Left ventricle myocardium inferior (tissue), 1 donor: ENCODE measurements at regions not wholly inside any gene's neighbourhood (a gene's known extent, or its start where the extent isn't known, plus 50 kb on each side); places are given as distances from the start of the nearest gene placed in this dataset.

ENCODE experiments used
- DNase-seq: peaks from one replicate; pipeline ENCODE4 v3.0.0-alpha.2; 2020
- H3K27ac ChIP-seq: fragments of 200-600 bp; replicated peaks from 2 replicates; pipeline ENCODE4 v1.8.0; 2021
- H3K27me3 ChIP-seq: fragments of 200-600 bp; 2 replicates; pipeline ENCODE4 v1.8.0; 2021; ENCODE audit warnings: low read depth
- H3K36me3 ChIP-seq: fragments of 200-600 bp; 2 replicates; pipeline ENCODE4 v1.8.0; 2021
- H3K4me1 ChIP-seq: fragments of 200-600 bp; 2 replicates; pipeline ENCODE4 v1.8.0; 2021
- H3K4me3 ChIP-seq: fragments of 200-600 bp; 2 replicates; pipeline ENCODE4 v1.8.0; 2021; ENCODE audit warnings: mild to moderate bottlenecking, moderate library complexity
- H3K9me3 ChIP-seq: fragments of 200-600 bp; replicated peaks from 2 replicates; pipeline ENCODE4 v1.8.0; 2021
- intact Hi-C: fragments of 100-400 bp; cut with micrococcal nuclease; formaldehyde crosslinking; loops from one replicate; pipeline ENCODE4 v1.11.0; 2022
- TF ChIP-seq, protein P1 (sequence below): fragments of 200-600 bp; IDR thresholded peaks from 2 replicates; pipeline ENCODE4 v1.8.0; 2021; ENCODE audit warnings: antibody characterized with exemption, mild to moderate bottlenecking, borderline replicate concordance
- donor health status: DM: no; HTN: yes; CAD: no; lungs with severe emphysema.

DNA sequence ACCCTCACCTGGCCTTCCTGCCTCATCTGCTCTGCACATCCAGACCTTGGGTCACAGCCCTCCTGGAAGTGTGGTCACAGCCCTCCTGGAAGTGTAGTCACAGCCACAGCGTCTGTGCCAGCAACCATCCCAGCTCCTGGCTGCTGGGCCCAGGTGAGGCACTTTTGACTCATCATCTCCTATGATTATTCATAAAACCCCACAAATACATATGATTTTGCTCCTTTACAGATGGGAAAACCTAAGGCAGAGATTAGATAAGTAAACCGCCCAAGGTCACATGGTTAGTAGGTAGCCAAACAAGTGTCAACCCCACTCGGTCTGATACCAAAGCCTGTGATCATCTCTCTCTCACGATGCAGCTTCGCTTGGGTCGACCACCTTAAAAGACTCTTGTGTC lies 94.3 kb downstream of the PRLHR start:
- Histone ChIP-seq H3K36me3 (no peaks in the 10 kb centered on the region), H3K27me3 (peaks cover 21% of the 10 kb centered on the region), H3K9me3 (no peaks in the 10 kb centered on the region), H3K4me3 (no peak overlapping the region), H3K27ac (no peak overlapping the region), H3K4me1 (peaks cover 3% of the 10 kb centered on the region)
- TF ChIP-seq, protein P1, sequence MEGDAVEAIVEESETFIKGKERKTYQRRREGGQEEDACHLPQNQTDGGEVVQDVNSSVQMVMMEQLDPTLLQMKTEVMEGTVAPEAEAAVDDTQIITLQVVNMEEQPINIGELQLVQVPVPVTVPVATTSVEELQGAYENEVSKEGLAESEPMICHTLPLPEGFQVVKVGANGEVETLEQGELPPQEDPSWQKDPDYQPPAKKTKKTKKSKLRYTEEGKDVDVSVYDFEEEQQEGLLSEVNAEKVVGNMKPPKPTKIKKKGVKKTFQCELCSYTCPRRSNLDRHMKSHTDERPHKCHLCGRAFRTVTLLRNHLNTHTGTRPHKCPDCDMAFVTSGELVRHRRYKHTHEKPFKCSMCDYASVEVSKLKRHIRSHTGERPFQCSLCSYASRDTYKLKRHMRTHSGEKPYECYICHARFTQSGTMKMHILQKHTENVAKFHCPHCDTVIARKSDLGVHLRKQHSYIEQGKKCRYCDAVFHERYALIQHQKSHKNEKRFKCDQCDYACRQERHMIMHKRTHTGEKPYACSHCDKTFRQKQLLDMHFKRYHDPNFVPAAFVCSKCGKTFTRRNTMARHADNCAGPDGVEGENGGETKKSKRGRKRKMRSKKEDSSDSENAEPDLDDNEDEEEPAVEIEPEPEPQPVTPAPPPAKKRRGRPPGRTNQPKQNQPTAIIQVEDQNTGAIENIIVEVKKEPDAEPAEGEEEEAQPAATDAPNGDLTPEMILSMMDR, result no peak
- no peak for DNase-seq
- intact Hi-C loops, result no loop called here

DNA sequence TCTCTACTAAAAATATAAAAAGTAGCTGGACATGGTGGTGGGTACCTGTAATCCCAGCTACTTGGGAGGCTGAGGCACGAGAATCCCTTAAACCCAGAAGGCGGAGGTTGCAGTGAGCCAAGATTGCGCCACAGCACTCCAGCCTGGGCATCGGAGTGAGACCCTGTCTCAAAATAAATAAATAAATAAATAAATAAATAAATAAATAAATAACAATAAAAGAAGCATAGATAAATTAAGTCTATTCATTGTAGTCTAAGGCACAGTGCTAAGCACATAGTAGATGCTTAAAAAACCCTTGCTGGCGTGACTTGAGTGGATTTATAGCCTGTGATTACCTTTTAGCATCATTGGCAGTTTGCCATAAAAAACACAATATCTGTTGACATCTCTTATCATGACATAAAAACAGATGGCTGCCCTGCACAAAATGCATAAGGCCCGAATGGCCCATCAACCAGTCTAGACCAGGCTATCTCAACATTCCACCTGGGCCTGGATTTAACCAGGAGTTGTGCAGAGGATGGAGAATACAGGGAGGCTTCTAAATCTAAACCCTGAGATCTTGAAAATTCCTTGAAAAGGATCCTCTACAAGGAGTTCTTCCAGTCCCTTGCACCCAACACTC lies 94.9 kb downstream of the PRLHR start:
- H3K36me3 ChIP-seq, result no peaks in the 10 kb centered on the region
- TF ChIP-seq, protein P1, result no peak
- no peak overlapping the region for H3K4me3 ChIP-seq
- no peaks in the 10 kb centered on the region for H3K9me3 ChIP-seq
- no peak overlapping the region for H3K27ac ChIP-seq
- intact Hi-C loops, result no loop called here
- H3K4me1 ChIP-seq, result peaks cover 9% of the 10 kb centered on the region
- peaks cover 21% of the 10 kb centered on the region for H3K27me3 ChIP-seq
- no peak for DNase-seq

DNA sequence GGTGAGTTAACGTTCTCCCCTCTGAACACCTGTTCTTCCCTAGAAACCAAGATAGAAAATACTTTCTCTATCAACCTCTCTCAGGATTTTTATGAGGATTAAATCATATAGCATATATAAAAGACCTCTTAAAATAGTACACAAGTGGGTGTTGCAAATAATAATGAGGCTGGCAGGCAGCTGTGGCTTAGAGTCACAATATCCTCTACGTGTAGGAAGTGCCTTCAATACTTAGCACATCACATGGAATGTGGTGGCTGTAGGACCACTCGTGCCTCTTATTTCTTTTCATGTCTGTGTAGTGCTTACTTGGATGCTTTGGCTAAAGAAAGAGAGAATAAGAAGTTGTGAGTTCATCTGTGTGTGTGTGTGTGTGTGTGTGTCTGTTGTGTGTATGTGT lies 96.3 kb downstream of the PRLHR start:
- intact Hi-C loops, result no loop called here
- no peak for DNase-seq
- Histone ChIP-seq H3K9me3 (no peaks in the 10 kb centered on the region), H3K27me3 (peaks cover 21% of the 10 kb centered on the region), H3K4me1 (peaks cover 13% of the 10 kb centered on the region), H3K27ac (no peak overlapping the region), H3K36me3 (no peaks in the 10 kb centered on the region), H3K4me3 (no peak overlapping the region)
- TF ChIP-seq, protein P1, result no peak

DNA sequence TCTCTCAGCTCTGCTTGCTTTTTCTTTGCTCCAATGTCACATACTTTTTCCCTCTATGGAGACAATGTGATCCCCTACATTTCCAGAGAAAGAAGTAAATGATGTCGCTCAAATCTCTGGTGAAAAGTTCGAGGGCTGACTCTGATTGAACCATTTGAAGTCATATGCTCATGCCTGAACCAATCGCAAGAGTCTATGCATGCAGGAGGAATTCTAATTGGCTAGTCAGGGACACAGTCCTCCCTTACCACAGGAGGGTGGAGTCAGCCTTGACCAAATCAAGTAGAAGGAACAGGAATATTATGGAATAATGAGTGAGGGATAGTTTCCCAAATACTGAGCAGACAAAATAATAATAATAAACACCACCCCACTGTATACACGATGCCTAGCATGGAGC lies 96.8 kb downstream of the PRLHR start:
- peaks cover 13% of the 10 kb centered on the region for H3K4me1 ChIP-seq
- no peak overlapping the region for H3K4me3 ChIP-seq
- TF ChIP-seq, protein P1, result no peak
- no peak for DNase-seq
- no peaks in the 10 kb centered on the region for H3K36me3 ChIP-seq
- intact Hi-C loops, result no loop called here
- peaks cover 21% of the 10 kb centered on the region for H3K27me3 ChIP-seq
- H3K9me3 ChIP-seq, result no peaks in the 10 kb centered on the region
- H3K27ac ChIP-seq, result no peak overlapping the region

DNA sequence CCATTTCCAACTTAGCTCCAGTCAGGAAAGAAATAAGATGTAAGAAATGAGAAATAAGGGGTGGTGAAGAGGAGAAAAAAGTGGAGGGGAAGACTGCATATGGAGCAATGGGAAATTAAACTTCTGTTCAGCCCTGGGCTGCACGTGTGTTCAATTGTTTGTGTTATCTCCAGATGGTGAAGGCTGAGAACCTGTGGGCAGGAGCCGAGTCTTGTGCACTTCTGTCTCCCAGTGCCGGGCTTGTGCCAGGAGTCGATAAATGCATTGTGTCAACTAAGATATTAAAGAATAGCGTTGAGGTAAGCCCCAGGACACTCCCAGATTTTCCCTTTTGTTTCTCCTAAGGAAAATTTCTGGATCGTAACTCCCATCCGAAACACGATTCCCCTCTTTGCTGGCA lies 98.2 kb downstream of the PRLHR start:
- no peaks in the 10 kb centered on the region for H3K9me3 ChIP-seq
- DNase-seq, result no peak
- H3K27me3 ChIP-seq, result peaks cover 13% of the 10 kb centered on the region
- no peaks in the 10 kb centered on the region for H3K36me3 ChIP-seq
- H3K4me1 ChIP-seq, result peaks cover 13% of the 10 kb centered on the region
- H3K27ac ChIP-seq, result no peak overlapping the region
- intact Hi-C loops, result no loop called here
- no peak overlapping the region for H3K4me3 ChIP-seq
- TF ChIP-seq, protein P1, result no peak

DNA sequence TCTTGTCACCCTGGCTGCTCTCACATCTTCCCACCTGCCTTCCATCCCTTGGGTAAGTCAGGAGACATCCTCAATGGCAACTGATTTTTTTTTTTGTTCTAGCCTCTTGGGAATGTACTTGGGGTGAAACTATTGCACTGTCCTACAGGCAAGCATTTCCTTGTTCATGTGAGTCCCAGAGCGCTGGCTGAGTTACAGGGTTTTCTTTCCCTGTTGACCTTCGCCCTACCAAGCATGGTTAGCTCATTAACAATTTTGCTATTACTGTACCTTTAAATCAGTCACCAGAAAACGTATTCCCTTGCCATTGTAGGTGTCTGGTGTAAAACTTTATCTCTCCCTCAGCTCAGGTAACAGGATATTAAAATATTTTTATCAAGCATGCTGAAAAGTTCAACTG lies 98.9 kb downstream of the PRLHR start:
- intact Hi-C loops, result no loop called here
- H3K9me3 ChIP-seq, result no peaks in the 10 kb centered on the region
- TF ChIP-seq, protein P1, result no peak

More for the DNA sequence above, 98.9 kb downstream of the PRLHR start:
- Histone ChIP-seq H3K4me1 (peaks cover 13% of the 10 kb centered on the region), H3K4me3 (no peak overlapping the region), H3K27ac (no peak overlapping the region), H3K27me3 (peaks cover 13% of the 10 kb centered on the region), H3K36me3 (no peaks in the 10 kb centered on the region)
- no peak for DNase-seq
